ENCODE measurements at regions not wholly inside any gene's neighbourhood (a gene's known extent, or its start where the extent isn't known, plus 50 kb on each side); places are given as distances from the start of the nearest gene placed in this dataset.

- no peak for TF ChIP-seq EZH2phosphoT487 (IDR thresholded peaks at IDR 0.05; ENCODE audit: insufficient read depth, low read depth)
- no peak for TF ChIP-seq EZH2 (IDR thresholded peaks at IDR 0.05; ENCODE audit: insufficient read depth, poor library complexity, severe bottlenecking)
Observed at GRCh38 chr9:99718631-99719030, 103.1 kb upstream of the NR4A3 start.
